NT2/D1 (cell line): ENCODE measurements at regions not wholly inside any gene's neighbourhood (a gene's known extent, or its start where the extent isn't known, plus 50 kb on each side); places are given as distances from the start of the nearest gene placed in this dataset.

Experiments
- SUZ12 ChIP-seq: IDR thresholded peaks from 2 replicates; pipeline ENCODE4 v1.6.1; 2011; ENCODE audit not compliant: insufficient read length, insufficient read depth; ENCODE audit errors: extremely low read depth
- YY1 ChIP-seq: IDR thresholded peaks from 2 replicates; pipeline ENCODE4 v1.6.1; 2011; ENCODE audit not compliant: insufficient read length, insufficient read depth
- ZNF274 ChIP-seq: IDR thresholded peaks from 2 replicates; pipeline ENCODE4 v1.6.1; 2011; ENCODE audit warnings: mild to moderate bottlenecking, low read depth, low read length

DNA sequence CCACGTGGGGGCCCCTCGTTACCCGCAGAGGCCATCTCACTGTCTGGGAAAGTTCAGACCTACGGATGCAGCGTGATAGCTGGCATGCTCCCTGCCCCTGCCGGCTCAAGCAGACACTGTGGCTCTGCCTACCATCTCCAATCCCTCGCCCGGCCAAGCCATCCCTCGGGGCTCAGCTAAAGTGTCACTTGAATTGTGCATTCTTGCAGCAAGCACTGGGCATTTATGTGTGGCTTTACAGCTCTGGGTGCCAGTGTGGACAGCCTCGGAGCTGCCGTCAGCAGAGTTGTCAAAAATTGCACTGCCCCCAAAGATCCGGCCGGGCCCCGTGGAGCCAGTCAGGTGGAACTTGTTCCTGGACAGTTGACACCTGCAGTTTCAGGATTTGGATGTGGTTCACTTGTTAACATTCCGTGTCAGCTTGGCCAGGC lies 75.0 kb upstream of the FGF3 start:
- TF ChIP-seq SUZ12 (no peak), ZNF274 (no peak), YY1 (no peak)
